ENCODE measurements at regions not wholly inside any gene's neighbourhood (a gene's known extent, or its start where the extent isn't known, plus 50 kb on each side); places are given as distances from the start of the nearest gene placed in this dataset.

- TF ChIP-seq CTCF (conservative IDR thresholded peaks at IDR 0.05; ENCODE audit: low read length) (no peak), EZH2phosphoT487 (IDR thresholded peaks at IDR 0.05; ENCODE audit: borderline replicate concordance, low read depth, low read length) (no peak)
Observed at GRCh38 chr5:116719106-116719505, 144.5 kb upstream of the SEMA6A start.
